ENCODE measurements at regions not wholly inside any gene's neighbourhood (a gene's known extent, or its start where the extent isn't known, plus 50 kb on each side); places are given as distances from the start of the nearest gene placed in this dataset.
"Not testable (repeated sequence)": the region's sequence is repeated elsewhere in the genome, so short reads cannot be mapped to it uniquely, and the experiment has no call there.

- not testable (repeated sequence) for TF ChIP-seq CTCF (IDR thresholded peaks at IDR 0.05; ENCODE audit: low read depth, low read length); MYC (IDR thresholded peaks at IDR 0.05; ENCODE audit: low read depth, low read length); POLR2A (IDR thresholded peaks at IDR 0.05; ENCODE audit: extremely low read depth, insufficient read length); MAX (IDR thresholded peaks at IDR 0.05; ENCODE audit: low read depth, low read length)
These were observed 196.3 kb downstream of the BCL2L11 start for GRCh38 chr2:111316881-111317549.
